DND-41 (cell line): ENCODE measurements at regions not wholly inside any gene's neighbourhood (a gene's known extent, or its start where the extent isn't known, plus 50 kb on each side); places are given as distances from the start of the nearest gene placed in this dataset.

Experiments used
- EZH2 ChIP-seq: IDR thresholded peaks from 3 replicates; pipeline ENCODE4 v1.6.1; 2012; ENCODE audit warnings: borderline replicate concordance, low read depth, mild to moderate bottlenecking, moderate library complexity, low read length, inconsistent platforms; ENCODE audit not compliant: severe bottlenecking
- TF ChIP-seq, protein P1 (sequence below): IDR thresholded peaks from 2 replicates; pipeline ENCODE4 v1.5.1; 2012; ENCODE audit warnings: borderline replicate concordance, low read length, moderate library complexity, mild to moderate bottlenecking; ENCODE audit not compliant: poor library complexity, severe bottlenecking; ENCODE audit errors: extremely low read depth

DNA sequence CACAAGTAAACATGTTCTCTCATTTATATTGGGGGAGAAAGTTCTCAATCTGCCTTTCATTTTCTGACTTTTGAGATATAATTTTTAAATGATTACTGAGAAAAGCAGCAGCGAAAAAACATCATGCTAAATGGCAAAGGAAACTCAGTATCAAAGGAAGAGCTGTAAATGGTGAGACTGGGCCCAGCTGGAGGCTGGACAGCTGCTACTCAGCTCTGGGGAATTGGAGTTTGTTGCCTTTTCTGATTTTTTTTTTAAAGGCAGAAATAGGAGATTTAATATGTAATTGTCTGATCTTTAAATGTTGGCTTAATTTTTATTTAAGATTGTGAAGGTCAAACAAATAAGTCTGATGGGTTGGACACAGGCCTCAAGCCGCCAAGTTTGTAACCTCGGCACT is 137.1 kb upstream of the TACR1 start:
- TF ChIP-seq, protein P1, sequence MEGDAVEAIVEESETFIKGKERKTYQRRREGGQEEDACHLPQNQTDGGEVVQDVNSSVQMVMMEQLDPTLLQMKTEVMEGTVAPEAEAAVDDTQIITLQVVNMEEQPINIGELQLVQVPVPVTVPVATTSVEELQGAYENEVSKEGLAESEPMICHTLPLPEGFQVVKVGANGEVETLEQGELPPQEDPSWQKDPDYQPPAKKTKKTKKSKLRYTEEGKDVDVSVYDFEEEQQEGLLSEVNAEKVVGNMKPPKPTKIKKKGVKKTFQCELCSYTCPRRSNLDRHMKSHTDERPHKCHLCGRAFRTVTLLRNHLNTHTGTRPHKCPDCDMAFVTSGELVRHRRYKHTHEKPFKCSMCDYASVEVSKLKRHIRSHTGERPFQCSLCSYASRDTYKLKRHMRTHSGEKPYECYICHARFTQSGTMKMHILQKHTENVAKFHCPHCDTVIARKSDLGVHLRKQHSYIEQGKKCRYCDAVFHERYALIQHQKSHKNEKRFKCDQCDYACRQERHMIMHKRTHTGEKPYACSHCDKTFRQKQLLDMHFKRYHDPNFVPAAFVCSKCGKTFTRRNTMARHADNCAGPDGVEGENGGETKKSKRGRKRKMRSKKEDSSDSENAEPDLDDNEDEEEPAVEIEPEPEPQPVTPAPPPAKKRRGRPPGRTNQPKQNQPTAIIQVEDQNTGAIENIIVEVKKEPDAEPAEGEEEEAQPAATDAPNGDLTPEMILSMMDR: no peak
- no peak for TF ChIP-seq EZH2
